K562 (cell line): ENCODE measurements at regions not wholly inside any gene's neighbourhood (a gene's known extent, or its start where the extent isn't known, plus 50 kb on each side); places are given as distances from the start of the nearest gene placed in this dataset.

Experiments used
- ATAC-seq: fragments of 200-7000 bp; cut with Tn5 transposase; 3 replicates; pipeline ENCODE4 v1.9.1; 2020; ENCODE audit warnings: moderate library complexity
- BruUV-seq: library from RNA; stranded (reverse); fragments of 400-500 nt; replicated peaks from 2 replicates; lab custom pipeline; 2021; lab: Mats Ljungman, UMichigan
- CTCF ChIA-PET: fragments of 300-600 bp; formaldehyde crosslinking; extraction: SDS; loops from one replicate; lab custom pipeline; 2021; ENCODE audit warnings: low intra/inter-chr PET ratio; lab: Yijun Ruan, JAX
- POLR2A ChIA-PET: fragments of 300-600, 350-650 bp; sonication (Branson Sonifier 250); formaldehyde crosslinking; extraction: SDS; loops from one replicate; lab custom pipeline; 2021; ENCODE audit warnings: antibody characterized with exemption, inconsistent platforms; lab: Yijun Ruan, JAX
- DNase-seq, 4 experiments: peaks; one replicate each; pipeline versions ENCODE4 v3.0.0 to v3.0.0-alpha.2; 2011 to 2018; ENCODE audit warnings: low spot score in 3 of 4, mixed read lengths in 3 of 4; ENCODE audit errors: extremely low read depth in 1 of 4
- FAIRE-seq: peaks from 2 replicates; lab custom pipeline; 2011; peaks lifted over from hg19 to GRCh38; lab: Jason Lieb, UNC
- H2AFZ ChIP-seq: 2 replicates; pipeline ENCODE4 v1.6.0; 2011; ENCODE audit warnings: low read depth, low read length, control low read depth, inconsistent platforms
- H3K27ac ChIP-seq: fragments of 200-600 bp; 3 replicates; pipeline ENCODE4 v1.8.0; 2011; ENCODE audit warnings: low read depth, mild to moderate bottlenecking, control low read depth, inconsistent platforms, low read length, moderate library complexity, mixed read lengths; ENCODE audit errors: extremely low read depth
- H3K27me3 ChIP-seq, 2 experiments: fragments of 300-600 bp in 1 of 2; 2 replicates in 1 of 2; 3 replicates in 1 of 2; pipeline versions ENCODE4 v1.6.0 to v1.8.0; 2011; ENCODE audit warnings: inconsistent platforms in 2 of 2, low read length in 2 of 2, mild to moderate bottlenecking in 1 of 2, mixed read lengths in 1 of 2, moderate library complexity in 1 of 2; ENCODE audit not compliant: control insufficient read depth in 2 of 2, insufficient read depth in 2 of 2
- H3K36me3 ChIP-seq: fragments of 300-600 bp; 3 replicates; pipeline ENCODE4 v1.8.0; 2011; ENCODE audit warnings: mild to moderate bottlenecking, low read length, inconsistent platforms; ENCODE audit not compliant: control insufficient read depth, insufficient read depth
- H3K4me1 ChIP-seq, 2 experiments: fragments of 200-600 bp in 1 of 2; replicated peaks in 1 of 2; 2 replicates in 1 of 2; 3 replicates in 1 of 2; pipeline versions ENCODE4 v1.5.1 to v1.8.0; 2011; ENCODE audit warnings: inconsistent platforms in 2 of 2, low read length in 2 of 2, mild to moderate bottlenecking in 1 of 2, mixed read lengths in 1 of 2, moderate library complexity in 1 of 2; ENCODE audit not compliant: control insufficient read depth in 2 of 2, insufficient read depth in 2 of 2
- H3K4me2 ChIP-seq: 2 replicates; pipeline ENCODE4 v1.6.1; 2011; ENCODE audit warnings: low read length, control low read depth, inconsistent platforms, mixed read lengths; ENCODE audit not compliant: insufficient read depth
- H3K4me3 ChIP-seq: fragments of 200-600 bp; sonication (generic), shearing (Covaris generic); 2 replicates; pipeline ENCODE4 v1.5.1; 2016; ENCODE audit warnings: control low read depth, inconsistent platforms
- H3K79me2 ChIP-seq: fragments of 200-600 bp; 3 replicates; pipeline ENCODE4 v1.8.0; 2011; ENCODE audit warnings: low read length, inconsistent platforms; ENCODE audit not compliant: control insufficient read depth, insufficient read depth
- H3K9ac ChIP-seq, 2 experiments: 2 replicates each; pipeline versions ENCODE4 v1.6.0 to v1.6.1; 2011; ENCODE audit warnings: low read depth in 2 of 2, low read length in 2 of 2, control low read depth in 1 of 2, inconsistent platforms in 1 of 2, mild to moderate bottlenecking in 1 of 2, mixed read lengths in 1 of 2; ENCODE audit not compliant: insufficient read depth in 1 of 2
- H3K9me1 ChIP-seq: one replicate; pipeline ENCODE4 v1.6.0; 2011; ENCODE audit warnings: inconsistent platforms, mild to moderate bottlenecking, low read length, moderate library complexity; ENCODE audit not compliant: control insufficient read depth, insufficient read depth
- H3K9me3 ChIP-seq: replicated peaks from 2 replicates; pipeline ENCODE4 v1.5.1; 2011; ENCODE audit warnings: low read depth, low read length, inconsistent platforms; ENCODE audit not compliant: control insufficient read depth, insufficient read depth
- H4K20me1 ChIP-seq: replicated peaks from 2 replicates; pipeline ENCODE4 v1.6.1; 2011; ENCODE audit warnings: low read length, inconsistent platforms, mixed read lengths; ENCODE audit not compliant: control insufficient read depth, insufficient read depth
- CBX5 ChIP-seq: IDR thresholded peaks from 2 replicates; pipeline ENCODE4 v1.6.1; 2014; ENCODE audit warnings: low read depth, borderline replicate concordance
- FOXA1 ChIP-seq: fragments of 450-650 bp; IDR thresholded peaks from 2 replicates; pipeline ENCODE4 v1.6.1; 2016; ENCODE audit warnings: mild to moderate bottlenecking, borderline replicate concordance
- FOXJ2 ChIP-seq: fragments of 200-800 bp; sonication (Bioruptor generic); IDR thresholded peaks from 2 replicates; pipeline ENCODE4 v1.6.1; 2016; ENCODE audit warnings: missing genetic modification characterization, missing compliant biosample characterization
- KAT7 ChIP-seq: sonication (generic); formaldehyde crosslinking; IDR thresholded peaks from 2 replicates; pipeline ENCODE4 v1.8.0; 2022; ENCODE audit warnings: missing genetic modification reagents, mild to moderate bottlenecking, borderline replicate concordance
- NFE2 ChIP-seq: IDR thresholded peaks from 2 replicates; pipeline ENCODE4 v1.6.1; 2014; ENCODE audit warnings: antibody characterized with exemption, low read depth
- RBM15 ChIP-seq: fragments of 200-400 bp; formaldehyde crosslinking; IDR thresholded peaks from 2 replicates; pipeline ENCODE4 v1.6.1; 2018; ENCODE audit warnings: mild to moderate bottlenecking, low read length, moderate library complexity; ENCODE audit not compliant: insufficient read depth
- RNF2 ChIP-seq: sonication (generic); IDR thresholded peaks from 2 replicates; pipeline ENCODE4 v1.6.1; 2016
- STAT5B ChIP-seq: fragments of 250-450 bp; sonication (Bioruptor Pico); IDR thresholded peaks from 2 replicates; pipeline ENCODE4 v1.8.0; 2021; ENCODE audit warnings: mild to moderate bottlenecking, inconsistent platforms
- THRAP3 ChIP-seq: fragments of 450-650 bp; IDR thresholded peaks from 2 replicates; pipeline ENCODE4 v1.6.1; 2016; ENCODE audit warnings: mild to moderate bottlenecking, inconsistent platforms, borderline replicate concordance
- ZBTB8A ChIP-seq: fragments of 450-650 bp; IDR thresholded peaks from 2 replicates; pipeline ENCODE4 v1.6.1; 2018; ENCODE audit warnings: mild to moderate bottlenecking, moderate library complexity; ENCODE audit not compliant: partially characterized antibody
- ZNF384 ChIP-seq: IDR thresholded peaks from 2 replicates; pipeline ENCODE4 v1.6.1; 2012; ENCODE audit warnings: low read depth, low read length, improper control_type of control experiment
- ZNF695 ChIP-seq: fragments of 450-650 bp; formaldehyde crosslinking; IDR thresholded peaks from 2 replicates; pipeline ENCODE4 v1.4.0; 2020; ENCODE audit warnings: mild to moderate bottlenecking, moderate library complexity
- ZNF76 ChIP-seq: fragments of 250-450 bp; sonication (Bioruptor Pico); IDR thresholded peaks from 2 replicates; pipeline ENCODE4 v1.4.0; 2020; ENCODE audit warnings: mild to moderate bottlenecking, moderate library complexity, borderline replicate concordance
- ZSCAN29 ChIP-seq: fragments of 450-650 bp; IDR thresholded peaks from 2 replicates; pipeline ENCODE4 v1.6.1; 2017
- WGBS: fragments of 100-300 bp; shearing (Covaris generic); methylation state at CpG from one replicate; pipeline ENCODE4 v1.1.6; 2016; ENCODE audit warnings: low coverage, mixed read lengths; ENCODE audit not compliant: insufficient coverage; ENCODE audit errors: missing lambda C conversion rate; 5-methylcytosine and 5-hydroxymethylcytosine counted together
- in situ Hi-C: fragments of 300-500 bp; cut with MboI; formaldehyde crosslinking; loops from 4 replicates; pipeline ENCODE4 v1.15.0; 2018; ENCODE audit warnings: inconsistent platforms, mixed read lengths
- intact Hi-C: fragments of 100-400 bp; cut with micrococcal nuclease; formaldehyde crosslinking; loops from 2 replicates; pipeline ENCODE4 v1.14.2; 2022
- TF ChIP-seq, protein P1 (sequence below), 3 experiments: fragments of 200-800 bp in 1 of 3; sonication (Bioruptor generic) in 1 of 3; sonication (generic) in 1 of 3; formaldehyde crosslinking in 1 of 3; IDR thresholded peaks; 2 replicates each; pipeline versions ENCODE4 v1.6.1 to v1.8.0; 2016 to 2022; ENCODE audit warnings: mild to moderate bottlenecking in 2 of 3, missing compliant biosample characterization in 2 of 3, missing genetic modification characterization in 2 of 3, missing genetic modification reagents in 1 of 3
- TF ChIP-seq, protein P2 (sequence below): fragments of 450-650 bp; formaldehyde crosslinking; IDR thresholded peaks from 2 replicates; pipeline ENCODE4 v1.4.0; 2020; ENCODE audit warnings: mild to moderate bottlenecking, moderate library complexity
- TF ChIP-seq, protein P3 (sequence below): fragments of 450-650 bp; conservative IDR thresholded peaks from 2 replicates; pipeline ENCODE4 v1.6.1; 2016; ENCODE audit warnings: missing genetic modification characterization, low read depth, mild to moderate bottlenecking, control low read depth, missing compliant biosample characterization
- TF ChIP-seq, protein P4 (sequence below), 2 experiments: fragments of 450-650 bp in 1 of 2; sonication (generic) in 1 of 2; formaldehyde crosslinking; conservative IDR thresholded peaks; 2 replicates each; pipeline versions ENCODE4 v1.4.0 to v1.8.1; 2020 to 2022; ENCODE audit warnings: mild to moderate bottlenecking in 1 of 2, missing genetic modification reagents in 1 of 2
- TF ChIP-seq, protein P5 (sequence below): fragments of 450-650 bp; formaldehyde crosslinking; IDR thresholded peaks from 2 replicates; pipeline ENCODE4 v1.4.0; 2020; ENCODE audit warnings: mild to moderate bottlenecking, moderate library complexity

DNA sequence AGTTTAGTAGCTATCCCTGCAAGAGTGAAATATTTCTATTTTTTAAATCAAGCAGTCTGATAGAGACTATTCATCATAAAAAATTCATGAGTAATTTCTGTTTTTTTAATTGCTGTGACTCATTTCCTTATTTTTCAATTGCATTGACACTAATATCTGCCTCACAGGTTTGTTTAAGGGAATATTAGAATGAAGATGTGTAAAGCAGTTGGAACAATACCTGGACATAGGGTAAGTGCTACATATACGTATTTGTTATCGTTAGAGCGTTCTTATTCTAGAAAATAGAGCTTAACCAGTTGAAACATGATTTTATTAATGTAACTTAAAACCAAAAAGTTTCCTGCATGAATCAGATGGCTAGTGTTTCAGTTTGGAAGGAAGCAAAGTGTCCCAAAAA is 2211.3 kb downstream of the PCDH7 start:
- H3K4me2 ChIP-seq = no peak overlapping the region
- intact Hi-C loops = no loop called here
- no peak for DNase-seq
- BruUV-seq = no TSS peak
- in situ Hi-C loops = no loop called here
- WGBS = 0% methylated on average over 3 of the region's 3 CpGs
- H3K79me2 ChIP-seq = no peaks in the 10 kb centered on the region
- FAIRE-seq = no peak
- no peaks in the 10 kb centered on the region for H3K9me3 ChIP-seq
- H3K4me1 ChIP-seq = no peaks in the 10 kb centered on the region
- H3K27me3 ChIP-seq = no peaks in the 10 kb centered on the region
- H3K27ac ChIP-seq = no peak overlapping the region
- no peak overlapping the region for H3K9ac ChIP-seq
- no peak overlapping the region for H2AFZ ChIP-seq
- no peaks in the 10 kb centered on the region for H3K36me3 ChIP-seq
- H3K4me3 ChIP-seq = no peak overlapping the region
- CTCF ChIA-PET = no interaction called here
- no peaks in the 10 kb centered on the region for H3K9me1 ChIP-seq
- POLR2A ChIA-PET = no interaction called here
- no peaks in the 10 kb centered on the region for H4K20me1 ChIP-seq
- no peak for ATAC-seq
- TF ChIP-seq STAT5B (CRISPR knock-in tag) = no peak
- TF ChIP-seq, protein P1, sequence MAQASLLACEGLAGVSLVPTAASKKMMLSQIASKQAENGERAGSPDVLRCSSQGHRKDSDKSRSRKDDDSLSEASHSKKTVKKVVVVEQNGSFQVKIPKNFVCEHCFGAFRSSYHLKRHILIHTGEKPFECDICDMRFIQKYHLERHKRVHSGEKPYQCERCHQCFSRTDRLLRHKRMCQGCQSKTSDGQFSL (CRISPR knock-in tag; IDR thresholded peaks at IDR 0.05) = no peak
- TF ChIP-seq, protein P1 (tag; IDR thresholded peaks at IDR 0.05) = no peak
- no peak for TF ChIP-seq ZSCAN29
- TF ChIP-seq NFE2 = no peak
- TF ChIP-seq KAT7 (CRISPR knock-in tag) = no peak
- TF ChIP-seq ZNF384 = no peak
- TF ChIP-seq RBM15 = no peak
- TF ChIP-seq ZNF695 (CRISPR knock-in tag) = no peak
- no peak for TF ChIP-seq FOXJ2 (tag)
- TF ChIP-seq, protein P2, sequence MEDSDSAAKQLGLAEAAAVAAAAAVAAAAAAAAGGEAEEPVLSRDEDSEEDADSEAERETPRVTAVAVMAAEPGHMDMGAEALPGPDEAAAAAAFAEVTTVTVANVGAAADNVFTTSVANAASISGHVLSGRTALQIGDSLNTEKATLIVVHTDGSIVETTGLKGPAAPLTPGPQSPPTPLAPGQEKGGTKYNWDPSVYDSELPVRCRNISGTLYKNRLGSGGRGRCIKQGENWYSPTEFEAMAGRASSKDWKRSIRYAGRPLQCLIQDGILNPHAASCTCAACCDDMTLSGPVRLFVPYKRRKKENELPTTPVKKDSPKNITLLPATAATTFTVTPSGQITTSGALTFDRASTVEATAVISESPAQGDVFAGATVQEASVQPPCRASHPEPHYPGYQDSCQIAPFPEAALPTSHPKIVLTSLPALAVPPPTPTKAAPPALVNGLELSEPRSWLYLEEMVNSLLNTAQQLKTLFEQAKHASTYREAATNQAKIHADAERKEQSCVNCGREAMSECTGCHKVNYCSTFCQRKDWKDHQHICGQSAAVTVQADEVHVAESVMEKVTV (CRISPR knock-in tag) = no peak
- no peak for TF ChIP-seq THRAP3
- TF ChIP-seq RNF2 = no peak
- TF ChIP-seq ZBTB8A = no peak
- TF ChIP-seq, protein P3, sequence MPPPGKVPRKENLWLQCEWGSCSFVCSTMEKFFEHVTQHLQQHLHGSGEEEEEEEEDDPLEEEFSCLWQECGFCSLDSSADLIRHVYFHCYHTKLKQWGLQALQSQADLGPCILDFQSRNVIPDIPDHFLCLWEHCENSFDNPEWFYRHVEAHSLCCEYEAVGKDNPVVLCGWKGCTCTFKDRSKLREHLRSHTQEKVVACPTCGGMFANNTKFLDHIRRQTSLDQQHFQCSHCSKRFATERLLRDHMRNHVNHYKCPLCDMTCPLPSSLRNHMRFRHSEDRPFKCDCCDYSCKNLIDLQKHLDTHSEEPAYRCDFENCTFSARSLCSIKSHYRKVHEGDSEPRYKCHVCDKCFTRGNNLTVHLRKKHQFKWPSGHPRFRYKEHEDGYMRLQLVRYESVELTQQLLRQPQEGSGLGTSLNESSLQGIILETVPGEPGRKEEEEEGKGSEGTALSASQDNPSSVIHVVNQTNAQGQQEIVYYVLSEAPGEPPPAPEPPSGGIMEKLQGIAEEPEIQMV = no peak
- TF ChIP-seq, protein P4, sequence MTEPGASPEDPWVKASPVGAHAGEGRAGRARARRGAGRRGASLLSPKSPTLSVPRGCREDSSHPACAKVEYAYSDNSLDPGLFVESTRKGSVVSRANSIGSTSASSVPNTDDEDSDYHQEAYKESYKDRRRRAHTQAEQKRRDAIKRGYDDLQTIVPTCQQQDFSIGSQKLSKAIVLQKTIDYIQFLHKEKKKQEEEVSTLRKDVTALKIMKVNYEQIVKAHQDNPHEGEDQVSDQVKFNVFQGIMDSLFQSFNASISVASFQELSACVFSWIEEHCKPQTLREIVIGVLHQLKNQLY (CRISPR knock-in tag; conservative IDR thresholded peaks at IDR 0.05) = no peak
- TF ChIP-seq CBX5 = no peak
- no peak for TF ChIP-seq FOXA1
- TF ChIP-seq, protein P5, sequence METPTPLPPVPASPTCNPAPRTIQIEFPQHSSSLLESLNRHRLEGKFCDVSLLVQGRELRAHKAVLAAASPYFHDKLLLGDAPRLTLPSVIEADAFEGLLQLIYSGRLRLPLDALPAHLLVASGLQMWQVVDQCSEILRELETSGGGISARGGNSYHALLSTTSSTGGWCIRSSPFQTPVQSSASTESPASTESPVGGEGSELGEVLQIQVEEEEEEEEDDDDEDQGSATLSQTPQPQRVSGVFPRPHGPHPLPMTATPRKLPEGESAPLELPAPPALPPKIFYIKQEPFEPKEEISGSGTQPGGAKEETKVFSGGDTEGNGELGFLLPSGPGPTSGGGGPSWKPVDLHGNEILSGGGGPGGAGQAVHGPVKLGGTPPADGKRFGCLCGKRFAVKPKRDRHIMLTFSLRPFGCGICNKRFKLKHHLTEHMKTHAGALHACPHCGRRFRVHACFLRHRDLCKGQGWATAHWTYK = no peak
- no peak for TF ChIP-seq ZNF76
